CD14-positive monocyte (primary cell): ENCODE measurements at regions not wholly inside any gene's neighbourhood (a gene's known extent, or its start where the extent isn't known, plus 50 kb on each side); places are given as distances from the start of the nearest gene placed in this dataset.

Experiments
- DNase-seq, 3 donors: peaks; one replicate each; pipeline ENCODE4 v3.0.0-alpha.2; 2011 to 2022
- H2AFZ ChIP-seq: 2 replicates; pipeline ENCODE4 v1.6.0; 2012; ENCODE audit warnings: mild to moderate bottlenecking, low read depth, low read length, inconsistent platforms; ENCODE audit not compliant: insufficient read depth, poor library complexity, severe bottlenecking
- H3K27ac ChIP-seq, 2 donors: 1 replicate in 1 of 2; 2 replicates in 1 of 2; pipeline ENCODE4 v1.5.1; 2012 to 2013; ENCODE audit warnings: low read length in 2 of 2, control low read depth in 1 of 2, inconsistent platforms in 1 of 2, low read depth in 1 of 2, mild to moderate bottlenecking in 1 of 2
- H3K27me3 ChIP-seq, 2 donors: one replicate each; pipeline versions ENCODE4 v1.6.0 to v1.6.1; 2011 to 2013; ENCODE audit warnings: low read length in 2 of 2; ENCODE audit not compliant: control insufficient read depth in 2 of 2, insufficient read depth in 2 of 2
- H3K36me3 ChIP-seq, 2 donors: replicated peaks in 1 of 2; 1 replicate in 1 of 2; 2 replicates in 1 of 2; pipeline versions ENCODE4 v1.5.1 to v1.6.1; 2012 to 2013; ENCODE audit warnings: low read length in 2 of 2, control low read depth in 1 of 2, inconsistent platforms in 1 of 2, mild to moderate bottlenecking in 1 of 2; ENCODE audit not compliant: insufficient read depth in 2 of 2, control insufficient read depth in 1 of 2
- H3K4me1 ChIP-seq, 2 donors: 1 replicate in 1 of 2; 2 replicates in 1 of 2; pipeline versions ENCODE4 v1.5.1 to v1.6.1; 2012 to 2013; ENCODE audit warnings: low read length in 2 of 2, control low read depth in 1 of 2, inconsistent platforms in 1 of 2, mild to moderate bottlenecking in 1 of 2, moderate library complexity in 1 of 2; ENCODE audit not compliant: insufficient read depth in 2 of 2, control insufficient read depth in 1 of 2
- H3K4me2 ChIP-seq: replicated peaks from 2 replicates; pipeline ENCODE3; 2012; ENCODE audit warnings: low read length, moderate library complexity, mild to moderate bottlenecking; ENCODE audit not compliant: poor library complexity, severe bottlenecking; ENCODE audit errors: extremely low read depth
- H3K4me3 ChIP-seq, 3 experiments: fragments of 200-600 bp in 1 of 3; sonication (generic) in 1 of 3; replicated peaks in 1 of 3; 1 replicate in 2 of 3; 2 replicates in 1 of 3; pipeline ENCODE4 v1.5.1; 2011 to 2013; ENCODE audit warnings: low read length in 3 of 3, mild to moderate bottlenecking in 3 of 3, control low read depth in 2 of 3, low read depth in 2 of 3, inconsistent platforms in 1 of 3, moderate library complexity in 1 of 3
- H3K79me2 ChIP-seq: 2 replicates; pipeline ENCODE4 v1.6.0; 2012; ENCODE audit warnings: mild to moderate bottlenecking, control low read depth, inconsistent platforms, low read length, moderate library complexity; ENCODE audit not compliant: insufficient read depth
- H3K9ac ChIP-seq: 2 replicates; pipeline ENCODE4 v1.6.0; 2017; ENCODE audit warnings: low read length, mild to moderate bottlenecking; ENCODE audit not compliant: insufficient read depth, poor library complexity, severe bottlenecking
- H3K9me3 ChIP-seq, 2 donors: replicated peaks in 1 of 2; 1 replicate in 1 of 2; 2 replicates in 1 of 2; pipeline versions ENCODE4 v1.5.1 to v1.6.1; 2012 to 2013; ENCODE audit warnings: low read length in 2 of 2, control low read depth in 1 of 2; ENCODE audit not compliant: control insufficient read depth in 1 of 2, insufficient read depth in 1 of 2
- H4K20me1 ChIP-seq: 2 replicates; pipeline ENCODE4 v1.6.0; 2012; ENCODE audit warnings: mild to moderate bottlenecking, low read length, control low read depth, moderate library complexity; ENCODE audit not compliant: insufficient read depth
- H3K27ac Mint-ChIP-seq, 7 donors: one replicate each; pipeline ENCODE4 v1.8.0; 2020; ENCODE audit warnings: mild to moderate bottlenecking in 7 of 7, mixed read lengths in 7 of 7, moderate library complexity in 6 of 7, inconsistent platforms in 2 of 7
- H3K27me3 Mint-ChIP-seq, 3 donors: one replicate each; pipeline ENCODE4 v1.8.0; 2021 to 2022; ENCODE audit warnings: low read depth in 3 of 3, mild to moderate bottlenecking in 3 of 3, mixed read lengths in 3 of 3, moderate library complexity in 3 of 3, inconsistent platforms in 1 of 3
- H3K36me3 Mint-ChIP-seq, 2 donors: one replicate each; pipeline ENCODE4 v1.8.0; 2020; ENCODE audit warnings: mixed read lengths in 2 of 2, inconsistent platforms in 1 of 2, mild to moderate bottlenecking in 1 of 2
- H3K4me1 Mint-ChIP-seq: one replicate; pipeline ENCODE4 v1.8.0; 2020; ENCODE audit warnings: mild to moderate bottlenecking, mixed read lengths
- H3K4me3 Mint-ChIP-seq, 2 donors: one replicate each; pipeline ENCODE4 v1.8.0; 2020; ENCODE audit warnings: mild to moderate bottlenecking in 2 of 2, mixed read lengths in 2 of 2, moderate library complexity in 1 of 2
- H3K9me3 Mint-ChIP-seq, 7 donors: one replicate each; pipeline ENCODE4 v1.8.0; 2020 to 2022; ENCODE audit warnings: mixed read lengths in 7 of 7, mild to moderate bottlenecking in 6 of 7, moderate library complexity in 6 of 7, inconsistent platforms in 2 of 7
- WGBS: methylation state at CpG from one replicate; pipeline ENCODE4 v1.1.5; 2013; ENCODE audit warnings: missing lambda C conversion rate; ENCODE audit not compliant: insufficient coverage; 5-methylcytosine and 5-hydroxymethylcytosine counted together
- intact Hi-C, 2 donors: fragments of 100-400 bp; cut with micrococcal nuclease; formaldehyde crosslinking; loops; one replicate each; pipeline versions ENCODE4 v1.15.0 to v1.15.1; 2023
- TF ChIP-seq, protein P1 (sequence below): fragments of 200-600 bp; IDR thresholded peaks from one replicate; pipeline ENCODE4 v1.8.0; 2022; ENCODE audit warnings: antibody characterized with exemption, mild to moderate bottlenecking

- Histone ChIP-seq H3K79me2 (no peaks in the 10 kb centered on the region), H3K27me3 (no peaks in the 10 kb centered on the region), H3K9ac (no peak overlapping the region), H3K4me2 (no peak overlapping the region), H3K27ac (no peak overlapping the region), H4K20me1 (no peaks in the 10 kb centered on the region), H3K9me3 (peaks cover 0 to 3% of the 10 kb centered on the region in 2 donors), H3K4me3 (no peak overlapping the region), H3K4me1 (no peaks in the 10 kb centered on the region), H2AFZ (no peak overlapping the region), H3K36me3 (no peaks in the 10 kb centered on the region)
- no peaks in the 10 kb centered on the region for H3K27me3 Mint-ChIP-seq
- no peak overlapping the region for H3K27ac Mint-ChIP-seq
- intact Hi-C loops = no loop called here
- DNase-seq = no peak
- TF ChIP-seq, protein P1, sequence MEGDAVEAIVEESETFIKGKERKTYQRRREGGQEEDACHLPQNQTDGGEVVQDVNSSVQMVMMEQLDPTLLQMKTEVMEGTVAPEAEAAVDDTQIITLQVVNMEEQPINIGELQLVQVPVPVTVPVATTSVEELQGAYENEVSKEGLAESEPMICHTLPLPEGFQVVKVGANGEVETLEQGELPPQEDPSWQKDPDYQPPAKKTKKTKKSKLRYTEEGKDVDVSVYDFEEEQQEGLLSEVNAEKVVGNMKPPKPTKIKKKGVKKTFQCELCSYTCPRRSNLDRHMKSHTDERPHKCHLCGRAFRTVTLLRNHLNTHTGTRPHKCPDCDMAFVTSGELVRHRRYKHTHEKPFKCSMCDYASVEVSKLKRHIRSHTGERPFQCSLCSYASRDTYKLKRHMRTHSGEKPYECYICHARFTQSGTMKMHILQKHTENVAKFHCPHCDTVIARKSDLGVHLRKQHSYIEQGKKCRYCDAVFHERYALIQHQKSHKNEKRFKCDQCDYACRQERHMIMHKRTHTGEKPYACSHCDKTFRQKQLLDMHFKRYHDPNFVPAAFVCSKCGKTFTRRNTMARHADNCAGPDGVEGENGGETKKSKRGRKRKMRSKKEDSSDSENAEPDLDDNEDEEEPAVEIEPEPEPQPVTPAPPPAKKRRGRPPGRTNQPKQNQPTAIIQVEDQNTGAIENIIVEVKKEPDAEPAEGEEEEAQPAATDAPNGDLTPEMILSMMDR = no peak
- peaks cover 0 to 12% (median 3%) of the 10 kb centered on the region in 7 donors for H3K9me3 Mint-ChIP-seq
- H3K4me1 Mint-ChIP-seq = no peaks in the 10 kb centered on the region
- no peak overlapping the region for H3K4me3 Mint-ChIP-seq
- no peaks in the 10 kb centered on the region for H3K36me3 Mint-ChIP-seq
These were observed 209.8 kb upstream of the ELAVL2 start for GRCh38 chr9:24035816-24036215.

- H3K27ac ChIP-seq = no peak overlapping the region
- intact Hi-C loops = no loop called here
- no peak overlapping the region for H3K4me2 ChIP-seq
- no peaks in the 10 kb centered on the region for H4K20me1 ChIP-seq
- H3K27me3 Mint-ChIP-seq = no peaks in the 10 kb centered on the region
- no peak overlapping the region for H2AFZ ChIP-seq
- no peak for DNase-seq
- H3K4me1 ChIP-seq = no peaks in the 10 kb centered on the region
- 80% methylated on average over 1 of the region's 6 CpGs for WGBS
- no peak overlapping the region for H3K4me3 Mint-ChIP-seq
- TF ChIP-seq, protein P1 = no peak
- no peaks in the 10 kb centered on the region for H3K79me2 ChIP-seq
- H3K36me3 Mint-ChIP-seq = no peaks in the 10 kb centered on the region
- peaks cover 0 to 6% (median 3%) of the 10 kb centered on the region in 7 donors for H3K9me3 Mint-ChIP-seq
- peaks cover 0 to 3% of the 10 kb centered on the region in 2 donors for H3K9me3 ChIP-seq
- H3K27me3 ChIP-seq = no peaks in the 10 kb centered on the region
- H3K4me3 ChIP-seq = no peak overlapping the region
- H3K27ac Mint-ChIP-seq = no peak overlapping the region
- H3K4me1 Mint-ChIP-seq = no peaks in the 10 kb centered on the region
- H3K9ac ChIP-seq = no peak overlapping the region
- H3K36me3 ChIP-seq = no peaks in the 10 kb centered on the region
These were observed 185.8 kb upstream of the ELAVL2 start for GRCh38 chr9:24011881-24012280.
